H1 (cell line): ENCODE measurements at regions not wholly inside any gene's neighbourhood (a gene's known extent, or its start where the extent isn't known, plus 50 kb on each side); places are given as distances from the start of the nearest gene placed in this dataset.

Source experiments
- CTCF ChIA-PET: fragments of 300-600 bp; sonication (Branson Sonifier 250); formaldehyde crosslinking; loops from one replicate; lab custom pipeline; 2021; ENCODE audit not compliant: partially characterized antibody; lab: Charles Lee
- POLR2A ChIA-PET: fragments of 300-600 bp; sonication (Branson Sonifier 250); formaldehyde crosslinking; loops from one replicate; lab custom pipeline; 2021; ENCODE audit warnings: inconsistent platforms; ENCODE audit not compliant: partially characterized antibody; lab: Charles Lee
- DNase-seq, 2 experiments: peaks; one replicate each; pipeline versions ENCODE4 v3.0.0 to v3.0.0-alpha.2; 2010 to 2022; ENCODE audit warnings: low spot score in 2 of 2, low read depth in 1 of 2, mixed read lengths in 1 of 2
- FAIRE-seq: peaks from 2 replicates; lab custom pipeline; 2011; peaks lifted over from hg19 to GRCh38; lab: Jason Lieb, UNC
- H2AFZ ChIP-seq: 2 replicates; pipeline ENCODE4 v1.8.1; 2012; ENCODE audit warnings: low read length, inconsistent platforms
- H2AK5ac ChIP-seq: 2 replicates; pipeline ENCODE4 v1.6.1; 2013; ENCODE audit warnings: low read depth, low read length
- H2BK120ac ChIP-seq: replicated peaks from 2 replicates; pipeline ENCODE3; 2013; ENCODE audit warnings: low read depth, low read length, inconsistent platforms
- H2BK12ac ChIP-seq: 2 replicates; pipeline ENCODE4 v1.6.1; 2013; ENCODE audit warnings: low read depth, low read length
- H2BK15ac ChIP-seq: 2 replicates; pipeline ENCODE4 v1.6.1; 2013; ENCODE audit warnings: low read length
- H2BK20ac ChIP-seq: 2 replicates; pipeline ENCODE4 v1.6.1; 2013; ENCODE audit warnings: low read length
- H2BK5ac ChIP-seq: 2 replicates; pipeline ENCODE4 v1.6.1; 2013; ENCODE audit warnings: low read depth, low read length
- H3K14ac ChIP-seq: 2 replicates; pipeline ENCODE4 v1.6.1; 2013; ENCODE audit warnings: inconsistent platforms; ENCODE audit not compliant: insufficient read length
- H3K18ac ChIP-seq: 2 replicates; pipeline ENCODE4 v1.6.1; 2013; ENCODE audit warnings: low read length; ENCODE audit errors: extremely low read depth
- H3K23ac ChIP-seq: 2 replicates; pipeline ENCODE4 v1.6.1; 2013; ENCODE audit warnings: inconsistent platforms; ENCODE audit not compliant: insufficient read length
- H3K23me2 ChIP-seq: 2 replicates; pipeline ENCODE4 v1.6.1; 2013; ENCODE audit warnings: low read depth, low read length
- H3K27ac ChIP-seq: 2 replicates; pipeline ENCODE4 v1.6.1; 2011; ENCODE audit warnings: low read depth, low read length, inconsistent platforms
- H3K27me3 ChIP-seq, 4 experiments: replicated peaks in 1 of 4; 1 replicate in 1 of 4; 2 replicates in 3 of 4; pipeline versions ENCODE4 v1.6.1 to v1.8.1; 2011 to 2013; ENCODE audit warnings: low read length in 3 of 4, mild to moderate bottlenecking in 3 of 4, inconsistent platforms in 2 of 4, mixed read lengths in 2 of 4, moderate library complexity in 1 of 4; ENCODE audit not compliant: control insufficient read depth in 3 of 4, insufficient read depth in 3 of 4; ENCODE audit errors: extremely low read depth in 1 of 4
- H3K36me3 ChIP-seq, 4 experiments: 2 replicates each; pipeline versions ENCODE4 v1.6.1 to v1.8.1; 2011 to 2013; ENCODE audit warnings: mild to moderate bottlenecking in 4 of 4, low read length in 3 of 4, moderate library complexity in 2 of 4, control low read depth in 1 of 4, inconsistent platforms in 1 of 4; ENCODE audit not compliant: insufficient read depth in 4 of 4, control insufficient read depth in 2 of 4
- H3K4ac ChIP-seq: replicated peaks from 2 replicates; pipeline ENCODE3; 2013; ENCODE audit warnings: low read length, low read depth, mixed read lengths, inconsistent platforms; ENCODE audit not compliant: insufficient read length
- H3K4me1 ChIP-seq, 4 experiments: replicated peaks in 1 of 4; 1 replicate in 1 of 4; 2 replicates in 3 of 4; pipeline versions ENCODE4 v1.6.1 to v1.8.1; 2011 to 2013; ENCODE audit warnings: low read length in 3 of 4, inconsistent platforms in 2 of 4, mixed read lengths in 1 of 4; ENCODE audit not compliant: insufficient read depth in 4 of 4, control insufficient read depth in 3 of 4
- H3K4me2 ChIP-seq, 2 experiments: 2 replicates each; pipeline versions ENCODE4 v1.6.1 to v1.8.1; 2011 to 2013; ENCODE audit warnings: low read depth in 2 of 2, low read length in 2 of 2, control low read depth in 1 of 2, inconsistent platforms in 1 of 2, mild to moderate bottlenecking in 1 of 2; ENCODE audit not compliant: insufficient read depth in 1 of 2
- H3K4me3 ChIP-seq, 4 experiments: fragments of 200-600, 300-600 bp in 1 of 4; sonication (generic), shearing (Covaris generic), sonication (Bioruptor Twin) in 1 of 4; 2 replicates each; pipeline versions ENCODE4 v1.5.1 to v1.8.1; 2011 to 2016; ENCODE audit warnings: low read length in 4 of 4, low read depth in 3 of 4, control low read depth in 2 of 4, inconsistent platforms in 2 of 4, mild to moderate bottlenecking in 2 of 4, mixed read lengths in 1 of 4, moderate library complexity in 1 of 4; ENCODE audit not compliant: insufficient read depth in 2 of 4; ENCODE audit errors: extremely low read depth in 1 of 4
- H3K56ac ChIP-seq: replicated peaks from 2 replicates; pipeline ENCODE3; 2013; ENCODE audit warnings: low read depth, mild to moderate bottlenecking, mixed read lengths, low read length, inconsistent platforms; ENCODE audit not compliant: insufficient read length
- H3K79me1 ChIP-seq: 2 replicates; pipeline ENCODE4 v1.6.1; 2013; ENCODE audit warnings: low read depth, low read length, control low read depth
- H3K79me2 ChIP-seq, 2 experiments: 2 replicates each; pipeline versions ENCODE4 v1.6.1 to v1.8.1; 2012 to 2013; ENCODE audit warnings: low read length in 2 of 2, mild to moderate bottlenecking in 2 of 2, inconsistent platforms in 1 of 2; ENCODE audit not compliant: insufficient read depth in 2 of 2, control insufficient read depth in 1 of 2
- H3K9ac ChIP-seq, 4 experiments: replicated peaks in 1 of 4; 1 replicate in 1 of 4; 2 replicates in 3 of 4; pipeline versions ENCODE4 v1.6.1 to v1.8.1; 2011 to 2013; ENCODE audit warnings: low read depth in 3 of 4, low read length in 3 of 4, control low read depth in 2 of 4, mild to moderate bottlenecking in 2 of 4, moderate library complexity in 2 of 4, inconsistent platforms in 1 of 4; ENCODE audit errors: extremely low read depth in 1 of 4
- H3K9me3 ChIP-seq, 2 experiments: 2 replicates each; pipeline versions ENCODE4 v1.6.1 to v1.8.1; 2012 to 2013; ENCODE audit warnings: mild to moderate bottlenecking in 2 of 2, moderate library complexity in 2 of 2, control low read depth in 1 of 2, inconsistent platforms in 1 of 2, low read depth in 1 of 2, low read length in 1 of 2, mixed read lengths in 1 of 2; ENCODE audit not compliant: insufficient read depth in 2 of 2
- H4K20me1 ChIP-seq, 2 experiments: replicated peaks in 1 of 2; 2 replicates each; pipeline versions ENCODE3 to v1.8.1; 2011 to 2013; ENCODE audit warnings: inconsistent platforms in 2 of 2, low read length in 2 of 2, mild to moderate bottlenecking in 1 of 2; ENCODE audit not compliant: insufficient read depth in 2 of 2, control insufficient read depth in 1 of 2
- H4K5ac ChIP-seq: 2 replicates; pipeline ENCODE4 v1.6.1; 2013; ENCODE audit warnings: low read length, low read depth, mixed read lengths, inconsistent platforms; ENCODE audit not compliant: insufficient read length
- H4K8ac ChIP-seq: 2 replicates; pipeline ENCODE4 v1.8.0; 2013; ENCODE audit warnings: mild to moderate bottlenecking, moderate library complexity, low read length, inconsistent platforms; ENCODE audit not compliant: insufficient read depth; ENCODE audit errors: extremely low read depth
- H4K91ac ChIP-seq: replicated peaks from 2 replicates; pipeline ENCODE3; 2013; ENCODE audit warnings: low read length, mixed read lengths, inconsistent platforms; ENCODE audit not compliant: insufficient read length
- BACH1 ChIP-seq: IDR thresholded peaks from 2 replicates; pipeline ENCODE4 v1.6.1; 2012; ENCODE audit warnings: low read length, improper control_type of control experiment
- BRCA1 ChIP-seq: IDR thresholded peaks from 2 replicates; pipeline ENCODE4 v1.6.1; 2012; ENCODE audit warnings: low read depth, low read length, improper control_type of control experiment
- CTBP2 ChIP-seq: IDR thresholded peaks from 2 replicates; pipeline ENCODE4 v1.7.0; 2011; ENCODE audit warnings: borderline replicate concordance, mild to moderate bottlenecking, moderate library complexity, mixed read lengths, low read length; ENCODE audit not compliant: insufficient read depth, insufficient read length
- CTCF ChIP-seq, 3 experiments: IDR thresholded peaks; 1 replicate in 2 of 3; 2 replicates in 1 of 3; pipeline versions ENCODE4 v1.5.1 to v1.6.1; 2011; ENCODE audit warnings: low read length in 3 of 3, mild to moderate bottlenecking in 3 of 3, inconsistent platforms in 2 of 3, low read depth in 1 of 3, moderate library complexity in 1 of 3; ENCODE audit not compliant: insufficient read depth in 1 of 3; ENCODE audit errors: control extremely low read depth in 1 of 3
- EZH2 ChIP-seq: fragments of 200-600 bp; sonication (generic); IDR thresholded peaks from 2 replicates; pipeline ENCODE4 v1.7.1; 2012; ENCODE audit warnings: low read depth, mild to moderate bottlenecking, moderate library complexity, low read length, inconsistent platforms; ENCODE audit not compliant: severe bottlenecking
- FOSL1 ChIP-seq: IDR thresholded peaks from 2 replicates; pipeline ENCODE4 v1.6.1; 2011; ENCODE audit warnings: mild to moderate bottlenecking, low read depth, low read length, moderate library complexity; ENCODE audit not compliant: insufficient read depth
- JUND ChIP-seq: IDR thresholded peaks from 2 replicates; pipeline ENCODE4 v1.6.1; 2011; ENCODE audit warnings: mild to moderate bottlenecking, improper control_type of control experiment, low read length
- RAD21 ChIP-seq, 2 experiments: IDR thresholded peaks in 1 of 2; conservative IDR thresholded peaks in 1 of 2; 2 replicates each; pipeline ENCODE4 v1.6.1; 2011; ENCODE audit warnings: low read depth in 2 of 2, low read length in 2 of 2, improper control_type of control experiment in 1 of 2, inconsistent platforms in 1 of 2, mild to moderate bottlenecking in 1 of 2, moderate library complexity in 1 of 2
- RNF2 ChIP-seq: fragments of 200-900, 300-1000 bp; sonication (generic); IDR thresholded peaks from 2 replicates; pipeline ENCODE4 v1.7.1; 2016; ENCODE audit warnings: borderline replicate concordance, low read depth, mild to moderate bottlenecking, antibody characterized with exemption, low read length; ENCODE audit not compliant: poor library complexity, severe bottlenecking; ENCODE audit errors: missing control alignments
- RXRA ChIP-seq: IDR thresholded peaks from 2 replicates; pipeline ENCODE4 v1.6.1; 2011; ENCODE audit warnings: low read depth, mild to moderate bottlenecking, low read length, moderate library complexity; ENCODE audit not compliant: insufficient read depth
- TBP ChIP-seq: IDR thresholded peaks from 2 replicates; pipeline ENCODE4 v1.6.1; 2011; ENCODE audit warnings: low read depth, low read length, improper control_type of control experiment
- WGBS, 2 experiments: shearing (Covaris generic) in 1 of 2; methylation state at CpG; one replicate each; pipeline versions ENCODE4 v1.1.6 to v1.1.7; 2013 to 2015; ENCODE audit warnings: low lambda C conversion rate in 2 of 2, mixed read lengths in 2 of 2, inconsistent platforms in 1 of 2, low coverage in 1 of 2, missing lambda C conversion rate in 1 of 2; ENCODE audit not compliant: insufficient replicate concordance in 2 of 2, insufficient coverage in 1 of 2, insufficient read length in 1 of 2; ENCODE audit errors: extremely low coverage in 1 of 2, missing lambda C conversion rate in 1 of 2; 5-methylcytosine and 5-hydroxymethylcytosine counted together

GRCh38 chr2:226641008-226641407 is 158.6 kb downstream of the IRS1 start:
- Histone ChIP-seq H2BK12ac (no peak overlapping the region), H3K56ac (no peak overlapping the region), H4K91ac (no peak overlapping the region), H2BK5ac (no peak overlapping the region), H2BK20ac (no peak overlapping the region), H2BK15ac (no peak overlapping the region), H3K4me2 (no peak overlapping the region), H2AK5ac (no peak overlapping the region), H2BK120ac (no peak overlapping the region), H3K18ac (no peak overlapping the region), H3K27me3 (no peaks in the 10 kb centered on the region), H4K20me1 (no peaks in the 10 kb centered on the region), H3K9ac (no peak overlapping the region), H3K4me1 (no peaks in the 10 kb centered on the region), H4K8ac (no peak overlapping the region), H3K4ac (no peak overlapping the region), H3K79me1 (no peaks in the 10 kb centered on the region), H3K23ac (no peak overlapping the region), H3K4me3 (no peak overlapping the region), H2AFZ (no peak overlapping the region), H3K79me2 (no peaks in the 10 kb centered on the region), H3K9me3 (no peaks in the 10 kb centered on the region), H3K23me2 (no peaks in the 10 kb centered on the region), H3K36me3 (no peaks in the 10 kb centered on the region), H3K27ac (no peak overlapping the region), H4K5ac (no peak overlapping the region), H3K14ac (no peak overlapping the region)
- FAIRE-seq (no peak), DNase-seq (no peak)
- POLR2A ChIA-PET, result no interaction called here
- CTCF ChIA-PET, result interaction anchor here (0.7 kb wide), 1 partner anchor 376 kb away, joined by 3 read pairs; no protein-coding TSS in a partner anchor
- WGBS, 2 experiments, result 92% methylated on average over 1 of the region's 1 CpG; no CpG with 5 or more reads in 1 of the 2 experiments
- TF ChIP-seq RAD21 (IDR thresholded peaks at IDR 0.05 in 1 of 2, conservative IDR thresholded peaks at IDR 0.05 in 1 of 2; ENCODE audit: low read depth in 2 of 2, low read length in 2 of 2) (no peak), BRCA1 (no peak), EZH2 (no peak), CTCF (IDR thresholded peaks at IDR 0.05; ENCODE audit: control extremely low read depth in 1 of 3, insufficient read depth in 1 of 3, low read depth in 1 of 3, low read length in 3 of 3) (no peak), FOSL1 (no peak), TBP (no peak), BACH1 (no peak), RNF2 (no peak), RXRA (no peak), CTBP2 (no peak), JUND (no peak)
